Caco-2 (cell line): ENCODE measurements at regions not wholly inside any gene's neighbourhood (a gene's known extent, or its start where the extent isn't known, plus 50 kb on each side); places are given as distances from the start of the nearest gene placed in this dataset.

Experiments
- BruUV-seq: library from RNA; stranded (reverse); fragments of 400-500 nt; replicated peaks from 2 replicates; lab custom pipeline; 2021; lab: Mats Ljungman, UMichigan
- CTCF ChIA-PET: fragments of 300-600 bp; sonication (Branson Sonifier 250); formaldehyde crosslinking; loops from one replicate; lab custom pipeline; 2022; ENCODE audit warnings: antibody characterized with exemption; lab: Charles Lee
- POLR2A ChIA-PET: fragments of 300-600 bp; sonication (Branson Sonifier 250); formaldehyde crosslinking; loops from one replicate; lab custom pipeline; 2022; ENCODE audit warnings: antibody characterized with exemption; lab: Charles Lee
- DNase-seq, 2 experiments: peaks; one replicate each; pipeline versions ENCODE4 v3.0.0 to v3.0.0-alpha.2; 2020 to 2022
- H3K27me3 ChIP-seq: replicated peaks from 2 replicates; pipeline ENCODE4 v1.6.0; 2011; ENCODE audit warnings: low read length; ENCODE audit not compliant: control insufficient read depth, insufficient read depth
- H3K36me3 ChIP-seq: 2 replicates; pipeline ENCODE4 v1.5.1; 2011; ENCODE audit warnings: low read length; ENCODE audit not compliant: control insufficient read depth, insufficient read depth
- H3K4me1 ChIP-seq: fragments of 250-450 bp; sonication (Bioruptor Pico); 2 replicates; pipeline ENCODE4 v1.5.1; 2020; ENCODE audit warnings: mild to moderate bottlenecking
- H3K4me3 ChIP-seq: 2 replicates; pipeline ENCODE4 v1.5.1; 2011; ENCODE audit warnings: low read depth, mild to moderate bottlenecking, control low read depth, low read length
- H3K9me3 ChIP-seq: fragments of 250-450 bp; sonication (Bioruptor Pico); 2 replicates; pipeline ENCODE4 v1.5.1; 2020; ENCODE audit warnings: mild to moderate bottlenecking, moderate library complexity
- H3K27ac Mint-ChIP-seq: one replicate; pipeline ENCODE4 v1.8.0; 2022; ENCODE audit warnings: mixed read lengths; ENCODE audit not compliant: unreplicated experiment
- H3K27me3 Mint-ChIP-seq: one replicate; pipeline ENCODE4 v1.8.0; 2022; ENCODE audit warnings: mixed read lengths; ENCODE audit not compliant: insufficient read depth, unreplicated experiment
- H3K36me3 Mint-ChIP-seq: one replicate; pipeline ENCODE4 v1.8.0; 2022; ENCODE audit warnings: mild to moderate bottlenecking, mixed read lengths; ENCODE audit not compliant: insufficient read depth, unreplicated experiment
- H3K4me1 Mint-ChIP-seq: one replicate; pipeline ENCODE4 v1.8.0; 2022; ENCODE audit warnings: low read depth, mixed read lengths; ENCODE audit not compliant: unreplicated experiment
- H3K4me3 Mint-ChIP-seq: one replicate; pipeline ENCODE4 v1.8.0; 2022; ENCODE audit warnings: mild to moderate bottlenecking, moderate library complexity, mixed read lengths; ENCODE audit not compliant: unreplicated experiment
- H3K9me3 Mint-ChIP-seq: one replicate; pipeline ENCODE4 v1.8.0; 2022; ENCODE audit warnings: mixed read lengths; ENCODE audit not compliant: unreplicated experiment
- intact Hi-C: fragments of 100-400 bp; cut with micrococcal nuclease; formaldehyde crosslinking; loops from one replicate; pipeline ENCODE4 v1.10.0; 2022; ENCODE audit not compliant: unreplicated experiment
- TF ChIP-seq, protein P1 (sequence below), 2 experiments: fragments of 200-600 bp in 1 of 2; IDR thresholded peaks; 1 replicate in 1 of 2; 2 replicates in 1 of 2; pipeline versions ENCODE4 v1.5.1 to v1.8.0; 2011 to 2022; ENCODE audit warnings: antibody characterized with exemption in 1 of 2, control low read depth in 1 of 2, inconsistent platforms in 1 of 2, low read depth in 1 of 2, low read length in 1 of 2, mild to moderate bottlenecking in 1 of 2, moderate library complexity in 1 of 2; ENCODE audit not compliant: insufficient read depth in 1 of 2, severe bottlenecking in 1 of 2, unreplicated experiment in 1 of 2

- DNase-seq, result no peak
- H3K4me1 Mint-ChIP-seq, result no peaks in the 10 kb centered on the region
- no TSS peak for BruUV-seq
- Histone ChIP-seq H3K27me3 (no peaks in the 10 kb centered on the region), H3K9me3 (no peaks in the 10 kb centered on the region), H3K4me1 (no peaks in the 10 kb centered on the region), H3K36me3 (no peaks in the 10 kb centered on the region), H3K4me3 (no peak overlapping the region)
- no peak overlapping the region for H3K27ac Mint-ChIP-seq
- TF ChIP-seq, protein P1, sequence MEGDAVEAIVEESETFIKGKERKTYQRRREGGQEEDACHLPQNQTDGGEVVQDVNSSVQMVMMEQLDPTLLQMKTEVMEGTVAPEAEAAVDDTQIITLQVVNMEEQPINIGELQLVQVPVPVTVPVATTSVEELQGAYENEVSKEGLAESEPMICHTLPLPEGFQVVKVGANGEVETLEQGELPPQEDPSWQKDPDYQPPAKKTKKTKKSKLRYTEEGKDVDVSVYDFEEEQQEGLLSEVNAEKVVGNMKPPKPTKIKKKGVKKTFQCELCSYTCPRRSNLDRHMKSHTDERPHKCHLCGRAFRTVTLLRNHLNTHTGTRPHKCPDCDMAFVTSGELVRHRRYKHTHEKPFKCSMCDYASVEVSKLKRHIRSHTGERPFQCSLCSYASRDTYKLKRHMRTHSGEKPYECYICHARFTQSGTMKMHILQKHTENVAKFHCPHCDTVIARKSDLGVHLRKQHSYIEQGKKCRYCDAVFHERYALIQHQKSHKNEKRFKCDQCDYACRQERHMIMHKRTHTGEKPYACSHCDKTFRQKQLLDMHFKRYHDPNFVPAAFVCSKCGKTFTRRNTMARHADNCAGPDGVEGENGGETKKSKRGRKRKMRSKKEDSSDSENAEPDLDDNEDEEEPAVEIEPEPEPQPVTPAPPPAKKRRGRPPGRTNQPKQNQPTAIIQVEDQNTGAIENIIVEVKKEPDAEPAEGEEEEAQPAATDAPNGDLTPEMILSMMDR (IDR thresholded peaks at IDR 0.05; ENCODE audit: insufficient read depth in 1 of 2, low read depth in 1 of 2, low read length in 1 of 2, severe bottlenecking in 1 of 2, unreplicated experiment in 1 of 2), result no peak
- POLR2A ChIA-PET, result no interaction called here
- no peaks in the 10 kb centered on the region for H3K9me3 Mint-ChIP-seq
- intact Hi-C loops, result loop anchor here (2.0 kb wide), 1 partner anchor 60 kb away; no protein-coding TSS in a partner anchor
- H3K36me3 Mint-ChIP-seq, result no peaks in the 10 kb centered on the region
- H3K4me3 Mint-ChIP-seq, result no peak overlapping the region
- CTCF ChIA-PET, result no interaction called here
- no peaks in the 10 kb centered on the region for H3K27me3 Mint-ChIP-seq
These were observed 282.0 kb upstream of the SIX2 start for GRCh38 chr2:45291296-45291701.

DNA sequence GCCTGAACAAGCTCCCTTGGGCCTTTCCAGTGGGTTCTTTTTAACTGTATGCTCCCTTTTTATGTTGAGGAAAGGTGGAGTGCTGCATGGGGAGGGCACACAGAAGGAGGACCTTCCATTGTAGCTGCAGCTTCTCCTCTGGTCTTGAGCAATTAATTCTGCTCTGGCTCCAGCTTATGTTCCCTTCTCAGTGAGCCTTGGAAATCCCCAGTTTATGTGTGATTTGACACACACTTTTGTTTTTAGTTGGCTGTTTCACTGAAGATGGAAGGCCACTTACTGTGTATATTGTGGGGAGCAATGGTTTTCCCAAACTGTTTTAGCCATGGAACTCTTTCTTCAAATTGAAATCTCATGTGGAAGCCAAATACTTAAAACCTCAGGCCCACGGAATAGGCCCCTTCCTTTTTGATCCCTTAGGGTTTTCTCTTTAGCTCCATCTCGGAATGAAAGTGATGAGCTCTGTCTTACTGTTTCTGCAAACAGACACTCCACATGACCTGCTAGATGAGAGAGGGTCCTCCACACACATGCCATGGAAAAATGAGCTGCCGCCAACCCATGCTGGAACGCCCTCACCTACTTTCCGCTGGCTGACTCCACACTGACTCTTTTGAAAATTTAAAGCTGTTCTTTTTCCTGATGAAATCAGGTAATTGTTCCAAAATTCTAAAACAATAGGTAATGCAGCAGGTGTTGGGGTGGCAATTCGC, 280.9 kb upstream of the SIX2 start:
- no peaks in the 10 kb centered on the region for H3K9me3 Mint-ChIP-seq
- H3K36me3 Mint-ChIP-seq, result no peaks in the 10 kb centered on the region
- ChIA-PET CTCF (no interaction called here), POLR2A (no interaction called here)
- no peaks in the 10 kb centered on the region for H3K36me3 ChIP-seq
- intact Hi-C loops, result loop anchor here (2.0 kb wide), 1 partner anchor 61 kb away; no protein-coding TSS in a partner anchor
- no peaks in the 10 kb centered on the region for H3K27me3 Mint-ChIP-seq
- TF ChIP-seq, protein P1 (IDR thresholded peaks at IDR 0.05; ENCODE audit: insufficient read depth in 1 of 2, low read depth in 1 of 2, low read length in 1 of 2, severe bottlenecking in 1 of 2, unreplicated experiment in 1 of 2), result no peak
- no peaks in the 10 kb centered on the region for H3K9me3 ChIP-seq
- H3K4me3 Mint-ChIP-seq, result no peak overlapping the region
- H3K4me3 ChIP-seq, result no peak overlapping the region
- H3K4me1 Mint-ChIP-seq, result no peaks in the 10 kb centered on the region
- H3K27ac Mint-ChIP-seq, result no peak overlapping the region
- no peaks in the 10 kb centered on the region for H3K27me3 ChIP-seq
- DNase-seq, result no peak
- no peaks in the 10 kb centered on the region for H3K4me1 ChIP-seq
- no TSS peak for BruUV-seq

- POLR2A ChIA-PET, result no interaction called here
- no peak overlapping the region for H3K4me3 ChIP-seq
- TF ChIP-seq, protein P1 (IDR thresholded peaks at IDR 0.05; ENCODE audit: insufficient read depth in 1 of 2, low read depth in 1 of 2, low read length in 1 of 2, severe bottlenecking in 1 of 2, unreplicated experiment in 1 of 2), result no peak
- H3K27me3 Mint-ChIP-seq, result no peaks in the 10 kb centered on the region
- intact Hi-C loops, result no loop called here
- BruUV-seq, result no TSS peak
- no peaks in the 10 kb centered on the region for H3K27me3 ChIP-seq
- DNase-seq, result no peak
- H3K36me3 ChIP-seq, result no peaks in the 10 kb centered on the region
- H3K27ac Mint-ChIP-seq, result no peak overlapping the region
- CTCF ChIA-PET, result no interaction called here
- H3K9me3 ChIP-seq, result no peaks in the 10 kb centered on the region
- H3K4me3 Mint-ChIP-seq, result no peak overlapping the region
- H3K9me3 Mint-ChIP-seq, result no peaks in the 10 kb centered on the region
- no peaks in the 10 kb centered on the region for H3K4me1 Mint-ChIP-seq
- no peaks in the 10 kb centered on the region for H3K36me3 Mint-ChIP-seq
- no peaks in the 10 kb centered on the region for H3K4me1 ChIP-seq
These were observed 279.5 kb upstream of the SIX2 start for GRCh38 chr2:45288532-45289417.
